CD4-positive, alpha-beta T cell treated with Interleukin-2 at 100 ng/mL for 4 hours (primary cell): ENCODE measurements at regions not wholly inside any gene's neighbourhood (a gene's known extent, or its start where the extent isn't known, plus 50 kb on each side); places are given as distances from the start of the nearest gene placed in this dataset.
"Not testable (repeated sequence)": the region's sequence is repeated elsewhere in the genome, so short reads cannot be mapped to it uniquely, and the experiment has no call there.

Experiments used
- DNase-seq: peaks from one replicate; pipeline ENCODE4 v3.0.0-alpha.2; 2020; ENCODE audit warnings: low spot score

GRCh38 chr16:59336136-59336695 lies 602.1 kb upstream of the GOT2 start:
- no peak for DNase-seq

- not testable (repeated sequence) for DNase-seq
Measured at GRCh38 chr16:59331708-59332107, 597.6 kb upstream of the GOT2 start.

- no peak for DNase-seq
Measured at GRCh38 chr16:59330019-59330670, 596.0 kb upstream of the GOT2 start.

- DNase-seq: no peak
Measured at GRCh38 chr16:59328961-59329360, 594.8 kb upstream of the GOT2 start.

- no peak for DNase-seq
Measured at GRCh38 chr16:59327894-59328293, 593.8 kb upstream of the GOT2 start.

DNA sequence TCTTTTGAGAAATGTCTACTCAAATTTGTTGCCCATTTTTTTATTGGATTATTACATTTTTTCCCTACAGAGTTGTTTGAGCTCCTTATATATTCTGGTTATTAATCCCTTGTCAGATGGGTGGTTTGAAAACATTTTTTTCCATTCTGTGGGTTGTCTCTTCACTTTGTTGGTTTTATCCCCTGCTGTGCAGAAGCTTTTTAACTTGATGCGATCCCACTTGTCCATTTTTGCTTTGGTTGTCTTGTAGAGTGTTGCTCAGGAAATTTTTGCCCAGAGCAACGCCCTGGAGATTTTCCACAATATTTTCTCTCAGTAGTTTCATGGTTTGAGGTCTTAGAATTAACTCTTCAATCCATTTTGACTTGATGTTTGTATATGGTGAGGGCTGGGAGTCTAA lies 592.8 kb upstream of the GOT2 start:
- DNase-seq: no peak

GRCh38 chr16:59324462-59324861 lies 590.3 kb upstream of the GOT2 start:
- no peak for DNase-seq

- no peak for DNase-seq
Measured at GRCh38 chr16:59320657-59321056, 586.5 kb upstream of the GOT2 start.

DNA sequence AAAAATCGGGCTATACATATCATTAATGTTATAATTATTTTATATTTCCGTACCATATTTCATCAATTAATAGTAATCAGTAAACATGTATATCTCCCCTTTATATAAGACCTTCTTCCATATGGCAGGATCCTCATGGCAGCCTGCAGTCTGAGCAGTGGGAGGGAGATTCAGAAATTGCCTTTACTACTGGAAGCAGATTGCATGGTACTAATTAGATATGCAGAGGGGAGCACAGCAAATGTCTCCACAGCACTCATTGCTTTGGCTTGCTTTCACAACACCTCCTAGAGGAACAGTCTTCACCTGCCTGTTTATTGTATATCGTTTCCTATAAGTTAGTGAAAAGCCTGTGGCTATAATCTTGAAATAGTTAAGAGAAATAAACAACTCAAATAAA lies 585.8 kb upstream of the GOT2 start:
- no peak for DNase-seq

DNA sequence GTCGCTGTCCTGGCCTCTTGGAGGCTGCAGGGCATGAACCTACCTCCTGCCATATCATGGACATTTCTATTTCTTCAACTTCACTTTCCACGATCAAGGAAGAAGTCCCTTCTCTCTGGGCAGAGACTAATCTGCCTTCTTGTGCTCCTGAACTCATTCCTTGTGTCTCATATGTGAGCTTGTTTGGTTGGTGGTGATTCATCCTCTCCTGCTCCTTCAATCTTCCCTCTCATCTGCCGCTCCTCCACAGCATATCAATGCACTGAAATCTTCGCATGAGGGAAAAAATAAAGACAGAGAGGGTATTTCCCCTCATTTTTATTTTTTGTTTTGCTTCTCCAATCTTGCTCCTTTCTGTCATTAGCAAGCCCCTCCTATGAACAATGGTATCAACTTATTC lies 571.7 kb upstream of the GOT2 start:
- DNase-seq: no peak

DNA sequence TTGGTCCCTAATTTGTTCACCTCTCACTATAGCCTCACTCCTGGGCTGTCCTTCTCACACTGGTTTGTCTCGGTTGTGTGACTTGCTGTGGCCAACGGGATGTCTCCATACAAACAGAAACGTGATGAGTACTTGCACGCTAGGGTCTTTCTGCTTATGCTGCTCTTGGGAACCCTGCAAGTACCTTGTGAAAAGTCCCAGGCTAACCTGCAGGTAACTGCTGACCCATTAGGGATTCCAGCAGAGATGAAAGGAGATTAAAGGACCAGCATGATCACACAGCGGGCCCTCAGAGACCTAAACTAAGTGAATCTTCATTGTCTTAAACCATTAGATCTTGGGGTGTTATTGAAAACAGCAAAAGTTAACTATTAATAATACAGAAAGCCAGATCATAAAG lies 562.8 kb upstream of the GOT2 start:
- DNase-seq: no peak

GRCh38 chr16:59295993-59296736 lies 562.0 kb upstream of the GOT2 start:
- DNase-seq: no peak

DNA sequence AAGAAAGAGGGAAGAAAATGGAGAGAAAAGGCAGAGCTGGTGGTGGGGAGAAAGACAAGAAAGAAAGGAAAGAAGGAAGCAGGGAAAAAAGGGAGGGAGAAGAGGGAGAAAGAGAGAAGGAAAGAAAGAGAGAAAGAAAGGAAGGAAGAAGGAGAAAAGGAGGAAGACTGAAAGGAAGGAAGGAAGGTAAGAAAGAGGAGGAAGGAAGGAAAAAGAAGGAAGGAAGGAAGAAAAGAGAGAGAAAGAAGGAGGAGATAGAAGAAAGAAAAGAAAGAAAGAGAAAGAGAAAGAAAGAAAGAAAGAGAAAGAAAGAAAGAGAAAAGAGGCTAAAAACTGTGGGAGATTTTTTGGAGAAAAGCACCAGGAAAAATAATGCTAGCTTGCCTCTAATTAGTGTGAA lies 561.4 kb upstream of the GOT2 start:
- no peak for DNase-seq

GRCh38 chr16:59290718-59291117 lies 556.6 kb upstream of the GOT2 start:
- no peak for DNase-seq

- no peak for DNase-seq
Measured at GRCh38 chr16:59289151-59289550, 555.0 kb upstream of the GOT2 start.

DNA sequence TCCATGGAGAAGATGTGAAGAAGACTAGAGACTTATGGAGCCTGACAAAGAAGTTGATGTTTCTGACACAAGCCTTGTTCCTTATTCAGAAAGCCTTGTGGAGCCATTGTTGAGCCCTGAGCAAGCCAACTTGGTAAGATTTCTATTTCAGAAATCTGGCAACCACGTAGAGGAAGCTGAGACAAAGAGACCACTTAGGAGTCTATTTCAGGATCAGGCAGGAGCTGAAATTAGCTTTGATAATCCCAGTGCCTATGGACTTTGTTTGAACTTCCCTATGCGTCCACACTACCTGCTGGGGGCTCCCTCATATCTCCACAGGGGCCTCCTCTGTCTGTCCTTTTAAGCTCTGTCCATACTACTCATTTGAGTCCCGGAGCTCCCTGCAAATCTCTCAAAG lies 540.0 kb upstream of the GOT2 start:
- DNase-seq: no peak

- DNase-seq: no peak
Measured at GRCh38 chr16:59263955-59264354, 529.8 kb upstream of the GOT2 start.

GRCh38 chr16:59260892-59261291 lies 526.8 kb upstream of the GOT2 start:
- no peak for DNase-seq

- no peak for DNase-seq
Measured at GRCh38 chr16:59259950-59260319, 525.8 kb upstream of the GOT2 start.

DNA sequence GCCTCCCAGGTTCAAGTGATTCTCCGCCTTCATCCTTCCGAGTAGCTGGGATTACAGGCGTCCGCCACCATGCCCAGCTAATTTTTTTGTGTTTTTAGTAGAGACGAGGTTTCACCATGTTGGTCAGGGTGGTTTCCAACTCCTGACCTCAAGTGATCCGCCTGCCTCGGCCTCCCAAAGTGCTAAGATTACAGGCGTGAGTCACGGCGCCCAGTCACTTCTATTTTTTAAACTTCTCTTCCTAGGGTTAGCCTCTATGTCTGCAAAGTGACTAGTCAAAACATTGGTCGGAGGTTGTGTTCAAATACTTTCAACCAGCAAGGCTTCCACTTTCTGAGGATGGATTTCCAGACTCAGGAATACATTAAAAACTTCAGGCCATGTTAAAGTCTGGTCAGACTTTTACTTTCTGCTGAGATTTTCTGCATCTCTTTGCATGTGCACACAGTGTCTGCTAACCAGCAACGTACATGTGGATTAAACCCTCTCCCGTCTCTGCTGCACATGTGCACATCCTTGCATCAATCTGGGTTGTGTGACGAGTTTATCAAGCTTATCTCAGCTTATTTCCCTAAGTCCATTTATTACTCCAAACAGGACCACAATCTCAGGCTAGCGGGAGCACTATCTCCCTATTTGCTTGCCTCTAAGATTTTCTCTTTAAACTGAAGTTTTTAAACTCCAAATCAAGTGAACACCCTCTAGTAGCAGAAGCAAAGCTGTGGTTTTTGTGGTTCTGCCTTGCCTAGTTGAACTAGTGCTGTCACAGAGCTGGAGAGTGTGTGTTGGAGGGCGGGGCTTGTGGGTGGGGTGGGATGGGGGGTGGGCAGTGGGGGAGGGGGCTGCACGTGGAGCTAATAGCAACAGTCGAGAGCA lies 525.2 kb upstream of the GOT2 start:
- DNase-seq: no peak

- no peak for DNase-seq
Measured at GRCh38 chr16:59252317-59252716, 518.2 kb upstream of the GOT2 start.

DNA sequence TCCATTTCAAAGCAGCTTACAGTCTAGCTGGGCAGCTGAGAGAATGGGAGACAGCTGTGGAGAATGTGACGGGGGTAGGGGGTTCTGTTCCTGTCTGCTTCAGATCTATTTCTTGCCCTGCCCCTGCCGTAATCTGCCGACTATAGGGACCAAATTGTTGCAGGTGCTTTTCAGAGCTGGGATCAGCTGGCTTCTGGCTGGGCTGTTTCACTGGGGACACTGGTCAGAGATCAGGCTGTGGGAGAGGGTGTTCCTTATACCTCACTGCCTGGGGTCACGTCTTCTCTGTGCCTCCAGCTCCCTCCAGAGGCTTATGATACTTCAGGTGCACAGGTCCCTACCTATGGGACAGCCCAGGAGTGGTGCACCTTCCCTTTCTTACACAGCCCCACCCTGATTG lies 514.9 kb upstream of the GOT2 start:
- DNase-seq: no peak

GRCh38 chr16:59242556-59242955 lies 508.4 kb upstream of the GOT2 start:
- DNase-seq: no peak
